HG03159 (cell line): ENCODE measurements at regions not wholly inside any gene's neighbourhood (a gene's known extent, or its start where the extent isn't known, plus 50 kb on each side); places are given as distances from the start of the nearest gene placed in this dataset.
"Not testable (repeated sequence)": the region's sequence is repeated elsewhere in the genome, so short reads cannot be mapped to it uniquely, and the experiment has no call there.

ENCODE experiments used
- ATAC-seq: cut with Tn5 transposase; IDR thresholded peaks from one replicate; pipeline ENCODE4 v1.9.1; 2021; ENCODE audit warnings: mild to moderate bottlenecking, moderate library complexity; ENCODE audit not compliant: unreplicated experiment

DNA sequence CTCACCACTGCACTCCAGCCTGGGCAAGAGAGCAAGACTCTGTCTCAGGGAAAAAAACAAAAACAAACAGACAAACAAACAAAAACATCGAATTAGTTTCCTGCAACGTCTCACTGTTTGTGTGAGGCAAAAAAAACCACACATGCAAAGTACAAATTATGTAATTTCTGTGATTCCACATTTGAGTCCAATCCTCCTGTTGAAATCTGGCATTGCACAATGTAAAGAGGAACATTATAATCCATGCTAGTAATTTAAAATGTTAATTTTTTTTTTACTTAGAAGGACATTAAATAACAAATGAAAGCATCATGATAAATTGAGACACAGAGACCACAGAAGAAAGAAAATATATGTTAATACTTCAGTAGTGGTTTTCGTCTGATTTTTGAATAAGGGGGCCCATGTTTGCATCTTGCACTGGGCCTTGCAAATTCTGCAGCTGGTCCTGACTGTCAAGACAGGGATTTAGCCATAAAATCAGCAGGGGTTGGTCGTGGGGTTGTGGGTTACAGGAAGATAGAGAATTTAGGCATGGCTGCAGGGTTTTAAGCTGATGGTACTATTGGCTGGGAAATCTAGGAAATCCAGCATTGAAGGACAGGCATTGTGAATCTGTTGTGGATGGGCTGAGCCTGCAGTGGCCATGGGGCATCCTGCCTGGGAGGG, 102.6 kb upstream of the ALDH3B2 start:
- ATAC-seq, result no peak

DNA sequence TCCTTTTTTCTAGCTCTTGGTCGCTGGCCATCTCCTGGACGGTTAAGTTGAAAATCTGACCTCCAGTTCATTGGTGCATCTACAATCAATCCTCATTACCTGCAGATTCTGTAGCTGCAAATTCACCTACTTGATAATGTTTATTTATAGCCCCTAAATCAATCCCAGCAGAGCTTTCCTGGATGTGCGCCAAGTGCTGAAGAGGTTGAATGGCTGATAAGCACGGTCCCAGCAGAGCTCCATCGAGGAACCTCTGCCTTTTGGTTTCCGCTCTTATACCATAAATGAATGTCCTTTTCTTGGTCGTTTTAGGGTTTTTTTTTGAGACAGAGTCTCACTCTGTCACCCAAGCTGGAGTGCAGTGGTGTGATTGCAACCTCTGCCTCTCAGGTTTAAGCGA, 99.8 kb upstream of the ALDH3B2 start:
- ATAC-seq, result not testable (repeated sequence)

DNA sequence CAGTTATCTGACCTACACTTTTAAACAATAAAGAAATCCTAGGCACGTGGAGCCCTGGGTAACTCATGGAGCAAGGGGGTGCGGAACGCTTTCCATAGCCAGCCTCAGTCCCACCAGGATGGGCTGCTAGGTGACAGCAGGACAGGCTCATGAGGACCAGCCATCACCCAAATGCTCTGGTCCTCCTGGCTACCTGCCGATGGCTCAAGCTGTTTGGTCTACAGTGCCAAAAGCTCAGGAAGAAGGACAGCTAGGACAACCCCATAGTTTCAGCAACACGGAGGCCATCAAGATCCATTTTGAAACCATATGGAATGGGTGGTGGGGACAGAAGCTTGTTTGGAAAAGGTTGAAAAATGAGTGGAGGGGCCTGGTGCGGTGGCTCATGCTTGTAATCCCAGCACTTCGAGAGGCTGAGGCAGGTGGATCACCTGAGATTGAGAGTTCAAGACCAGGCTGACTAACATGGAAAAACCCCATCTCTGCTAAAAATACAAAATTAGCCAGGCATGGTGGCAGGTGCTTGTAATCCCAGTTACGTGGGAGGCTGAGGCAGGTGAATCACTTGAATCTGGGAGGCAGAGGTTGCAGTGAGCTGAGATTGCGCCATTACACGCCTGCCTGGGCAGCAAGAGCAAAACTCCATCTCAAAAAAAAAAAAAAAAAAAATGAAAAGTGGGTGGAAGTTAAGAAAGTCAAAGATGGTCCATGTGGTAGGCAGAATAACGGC, 93.7 kb upstream of the ALDH3B2 start:
- not testable (repeated sequence) for ATAC-seq

DNA sequence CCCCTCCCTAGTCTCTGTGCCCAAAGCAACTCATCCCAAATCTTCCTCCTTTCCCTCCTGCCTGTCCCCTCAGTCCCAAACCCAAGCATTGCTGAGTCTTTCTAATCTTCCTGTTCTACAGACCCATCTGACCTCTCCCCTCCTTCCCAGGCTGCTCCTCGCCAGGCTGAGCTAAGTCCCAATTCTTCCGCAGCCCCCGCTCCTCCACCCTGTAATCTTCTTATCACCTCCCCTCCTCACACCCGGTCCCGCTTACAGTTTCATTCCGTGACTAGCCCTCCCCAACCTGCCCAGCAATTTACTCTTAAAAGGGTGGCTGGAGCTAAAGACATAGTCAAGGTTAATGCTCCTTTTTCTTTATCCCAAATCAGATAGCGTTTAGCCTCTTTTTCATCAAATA, 86.8 kb upstream of the ALDH3B2 start:
- ATAC-seq, result not testable (repeated sequence)

DNA sequence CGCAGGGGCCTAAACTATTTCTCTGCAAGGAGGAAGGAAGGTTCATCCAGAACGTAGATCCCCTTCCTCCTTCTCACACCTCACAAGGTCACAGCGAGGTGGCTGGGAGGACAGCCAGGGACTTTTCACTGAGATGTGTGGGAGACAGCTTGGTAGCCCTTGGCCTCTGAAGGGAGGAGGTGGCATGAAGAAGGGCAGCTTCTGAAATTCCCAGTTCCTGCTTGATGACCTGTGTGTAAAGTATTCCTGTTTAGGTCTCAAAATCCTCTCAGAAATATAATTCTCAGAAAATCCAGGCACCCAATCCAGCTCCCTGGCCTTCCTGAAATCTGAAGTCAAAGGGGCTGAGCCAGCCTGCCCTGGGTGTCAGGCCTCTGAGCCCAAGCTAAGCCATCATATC, 84.9 kb upstream of the ALDH3B2 start:
- not testable (repeated sequence) for ATAC-seq

DNA sequence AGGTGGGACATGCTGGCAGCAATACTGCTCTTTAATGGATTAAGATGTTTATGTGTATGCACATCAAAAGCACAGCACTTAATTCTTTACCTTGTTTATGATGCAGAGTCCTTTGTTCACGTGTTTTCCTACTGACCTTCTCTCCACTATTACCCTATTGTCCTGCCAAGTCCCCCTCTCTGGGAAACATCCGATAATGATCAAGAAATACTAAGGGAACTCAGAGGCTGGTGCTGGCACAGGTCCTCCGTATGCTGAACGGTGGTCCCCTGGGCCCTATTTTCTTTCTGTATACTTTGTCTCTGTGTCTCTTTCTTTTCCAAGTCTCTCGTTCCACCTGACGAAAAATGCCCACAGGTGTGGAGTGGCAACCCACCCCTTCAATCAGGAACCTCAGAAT, 84.0 kb upstream of the ALDH3B2 start:
- ATAC-seq, result not testable (repeated sequence)

DNA sequence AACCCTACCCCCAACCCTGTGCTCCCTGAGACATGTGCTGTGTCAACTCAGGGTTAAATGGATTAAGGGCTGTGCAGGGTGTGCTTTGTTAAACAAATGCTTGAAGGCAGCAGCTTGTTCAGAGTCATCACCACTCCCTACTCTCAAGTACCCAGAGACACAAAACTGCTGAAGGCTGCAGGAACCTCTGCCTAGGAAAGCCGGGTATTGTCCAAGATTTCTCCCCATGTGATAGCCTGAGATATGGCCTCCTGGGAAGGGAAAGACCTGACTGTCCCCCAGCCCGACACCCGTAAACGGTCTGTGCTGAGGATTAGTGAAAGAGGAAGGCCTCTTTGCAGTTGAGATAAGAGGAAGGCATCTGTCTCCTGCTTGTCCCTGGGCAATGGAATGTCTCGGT, 83.6 kb upstream of the ALDH3B2 start:
- ATAC-seq, result not testable (repeated sequence)

DNA sequence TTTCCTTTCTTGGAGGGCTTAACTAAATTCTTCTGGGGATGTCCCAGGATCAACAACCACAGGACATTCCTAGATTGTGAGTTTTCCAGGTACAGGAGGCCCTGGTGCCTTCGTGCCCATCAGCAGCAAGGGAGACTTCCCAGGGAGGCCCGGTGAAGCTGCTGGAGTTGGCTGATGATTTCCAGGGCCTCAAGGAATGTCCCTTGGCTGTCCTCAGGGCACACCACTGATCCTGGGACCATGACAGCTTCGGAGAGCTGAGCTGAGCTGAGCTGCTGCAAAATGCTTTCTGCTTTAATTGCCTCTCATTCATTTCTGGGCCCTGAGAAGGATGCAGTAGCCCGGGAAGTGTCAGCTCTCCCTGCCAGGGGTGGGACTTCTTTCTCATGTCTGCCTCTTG, 79.4 kb upstream of the ALDH3B2 start:
- not testable (repeated sequence) for ATAC-seq

DNA sequence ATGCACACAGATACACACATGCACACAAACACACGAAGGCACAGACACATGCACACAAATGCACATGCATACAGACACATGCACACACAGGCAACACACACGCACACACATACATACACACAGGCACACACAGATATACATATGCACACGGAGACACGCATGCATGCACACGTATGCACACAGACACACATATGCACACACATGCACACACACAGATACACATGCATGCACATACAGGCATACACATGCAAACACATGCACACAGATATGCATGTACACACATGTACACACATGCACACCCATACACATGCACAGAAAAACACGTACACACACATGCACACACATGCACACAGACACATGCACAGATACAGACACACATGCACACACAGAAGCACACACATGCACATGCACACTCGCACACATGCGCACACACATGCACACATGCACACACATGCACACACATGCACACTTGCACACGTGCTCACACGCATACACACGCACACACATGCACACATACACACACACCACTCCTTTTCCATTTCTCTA, 70.8 kb upstream of the ALDH3B2 start:
- no peak for ATAC-seq

DNA sequence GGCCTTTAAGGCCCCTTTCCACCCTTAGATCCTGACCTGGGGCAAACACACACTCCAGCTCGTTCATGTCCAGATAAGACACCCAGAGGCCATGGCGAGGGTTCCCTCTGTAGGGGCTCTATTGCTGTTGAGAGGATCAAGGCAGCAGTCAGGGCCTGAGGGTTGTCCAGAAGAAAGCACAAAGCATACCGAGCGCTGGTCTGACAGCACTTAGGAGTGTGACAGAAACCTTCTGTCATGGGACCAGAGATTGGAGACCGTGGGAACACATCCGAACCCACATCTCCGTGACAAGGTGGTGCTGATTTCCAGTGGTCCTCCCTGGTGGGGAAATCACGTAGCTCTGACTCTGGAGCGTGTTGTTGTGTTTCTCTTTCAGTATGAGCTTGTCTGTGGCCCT, 69.8 kb upstream of the ALDH3B2 start:
- not testable (repeated sequence) for ATAC-seq

DNA sequence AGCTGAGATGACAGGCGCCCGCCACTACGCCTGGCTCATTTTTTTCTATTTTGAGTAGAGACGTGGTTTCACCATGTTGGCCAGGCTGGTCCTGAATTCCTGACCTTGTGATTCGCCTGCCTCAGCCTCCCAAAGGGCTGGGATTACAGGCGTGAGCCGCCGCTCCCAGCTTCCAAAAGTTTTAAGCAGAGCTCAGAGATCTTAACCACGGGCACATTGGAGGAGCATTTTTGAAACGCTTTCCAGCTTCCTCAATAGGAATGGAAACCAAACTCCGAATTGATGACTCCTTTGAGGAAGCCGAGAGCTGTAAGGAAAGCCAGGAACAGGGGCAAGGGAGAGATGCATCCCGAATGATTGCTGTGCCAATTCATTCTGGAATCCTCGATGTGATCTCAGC, 63.8 kb upstream of the ALDH3B2 start:
- not testable (repeated sequence) for ATAC-seq

DNA sequence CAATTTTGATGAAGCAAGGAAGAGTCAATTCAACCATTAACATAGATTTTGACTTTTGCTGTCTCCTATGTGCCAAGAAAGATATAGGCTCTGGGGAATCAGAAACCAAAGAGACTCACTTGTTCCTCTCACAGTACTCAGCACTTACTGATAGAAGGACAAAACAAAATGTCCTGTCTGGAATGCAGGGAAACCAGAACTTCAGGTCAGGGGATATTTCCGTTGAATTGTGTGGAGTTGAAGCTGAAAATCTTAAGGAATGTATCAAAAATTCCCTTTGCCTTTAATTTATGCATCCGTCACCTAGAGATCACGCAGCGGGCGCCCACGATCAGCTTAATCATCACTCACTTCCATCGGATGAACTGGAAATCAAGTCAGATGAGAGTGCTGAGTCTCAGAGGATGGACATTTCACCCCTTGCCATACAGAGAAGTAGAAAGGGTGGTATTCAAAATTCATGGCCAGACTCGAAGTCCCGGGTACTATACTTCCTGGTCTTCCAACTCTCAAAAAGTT, 63.2 kb upstream of the ALDH3B2 start:
- not testable (repeated sequence) for ATAC-seq

DNA sequence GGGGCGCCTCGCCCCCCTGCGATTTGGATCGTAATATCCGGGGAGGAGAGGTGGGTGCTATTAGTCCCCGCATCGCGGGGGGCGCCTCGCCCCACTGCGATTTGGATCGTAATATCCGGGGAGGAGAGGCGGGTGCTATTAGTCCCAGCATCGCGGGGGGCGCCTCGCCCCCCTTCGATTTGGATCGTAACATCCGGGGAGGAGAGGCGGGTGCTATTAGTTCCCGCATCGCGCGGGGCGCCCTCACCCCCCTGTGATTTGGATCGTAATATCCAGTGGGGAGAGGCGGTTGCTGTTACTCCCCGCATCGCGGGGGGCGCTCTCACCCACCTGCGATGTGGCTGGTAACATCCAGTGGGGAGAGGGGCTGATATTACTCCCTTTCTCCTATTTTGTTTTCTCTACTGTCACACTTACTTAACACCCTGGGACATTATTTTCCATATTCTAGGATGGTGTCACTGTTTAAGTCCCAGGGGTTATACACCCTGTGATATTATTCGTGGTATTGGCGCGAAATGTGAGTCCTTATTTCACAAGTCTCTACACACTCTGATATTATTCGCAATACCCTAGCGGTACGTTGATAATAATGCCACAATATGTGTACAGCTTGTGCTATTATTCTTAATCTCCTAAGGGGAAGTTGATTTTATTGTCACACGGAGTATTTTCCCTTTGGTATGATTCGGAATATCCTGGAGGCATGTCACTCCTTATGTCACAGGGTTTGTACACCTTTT, 57.8 kb upstream of the ALDH3B2 start:
- ATAC-seq, result no peak

DNA sequence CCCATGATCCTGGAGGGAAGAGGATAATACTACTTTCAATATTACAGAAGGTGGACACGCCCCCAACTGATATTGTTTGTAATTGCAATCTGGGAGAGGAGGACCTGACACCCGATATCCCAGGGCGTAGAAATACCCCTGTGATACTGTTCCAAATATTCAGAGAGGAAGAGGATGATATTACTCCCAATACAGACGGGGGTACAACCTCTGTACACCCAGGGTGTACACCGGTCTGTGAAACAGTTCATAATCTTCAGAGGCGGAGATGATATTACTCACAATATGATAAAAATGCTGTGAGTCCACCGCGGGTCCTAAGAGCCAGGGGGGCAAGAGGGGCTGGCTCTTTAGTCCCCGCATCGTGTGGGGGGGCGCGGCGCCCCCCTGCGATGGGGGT, 57.2 kb upstream of the ALDH3B2 start:
- no peak for ATAC-seq

DNA sequence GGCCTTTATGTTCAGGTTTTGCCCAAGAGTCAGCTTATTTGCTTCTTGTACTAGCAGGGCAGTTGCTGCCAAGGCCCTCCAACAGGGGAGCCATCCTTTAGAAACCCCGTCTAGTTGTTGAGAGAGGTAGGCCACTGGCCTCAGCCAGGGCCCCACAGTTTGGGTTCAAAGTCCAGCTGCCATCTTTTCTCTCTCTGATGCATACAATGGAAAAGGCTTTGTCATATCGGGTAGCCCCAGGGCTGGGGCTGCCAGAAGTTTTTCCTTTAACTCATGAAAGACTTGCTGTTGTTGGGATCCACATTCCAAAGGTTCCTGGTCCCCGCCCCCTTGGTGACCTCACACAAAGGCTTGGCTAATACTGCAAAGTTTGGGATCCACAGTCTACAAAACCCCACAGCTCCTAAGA, 53.7 kb upstream of the ALDH3B2 start:
- not testable (repeated sequence) for ATAC-seq

DNA sequence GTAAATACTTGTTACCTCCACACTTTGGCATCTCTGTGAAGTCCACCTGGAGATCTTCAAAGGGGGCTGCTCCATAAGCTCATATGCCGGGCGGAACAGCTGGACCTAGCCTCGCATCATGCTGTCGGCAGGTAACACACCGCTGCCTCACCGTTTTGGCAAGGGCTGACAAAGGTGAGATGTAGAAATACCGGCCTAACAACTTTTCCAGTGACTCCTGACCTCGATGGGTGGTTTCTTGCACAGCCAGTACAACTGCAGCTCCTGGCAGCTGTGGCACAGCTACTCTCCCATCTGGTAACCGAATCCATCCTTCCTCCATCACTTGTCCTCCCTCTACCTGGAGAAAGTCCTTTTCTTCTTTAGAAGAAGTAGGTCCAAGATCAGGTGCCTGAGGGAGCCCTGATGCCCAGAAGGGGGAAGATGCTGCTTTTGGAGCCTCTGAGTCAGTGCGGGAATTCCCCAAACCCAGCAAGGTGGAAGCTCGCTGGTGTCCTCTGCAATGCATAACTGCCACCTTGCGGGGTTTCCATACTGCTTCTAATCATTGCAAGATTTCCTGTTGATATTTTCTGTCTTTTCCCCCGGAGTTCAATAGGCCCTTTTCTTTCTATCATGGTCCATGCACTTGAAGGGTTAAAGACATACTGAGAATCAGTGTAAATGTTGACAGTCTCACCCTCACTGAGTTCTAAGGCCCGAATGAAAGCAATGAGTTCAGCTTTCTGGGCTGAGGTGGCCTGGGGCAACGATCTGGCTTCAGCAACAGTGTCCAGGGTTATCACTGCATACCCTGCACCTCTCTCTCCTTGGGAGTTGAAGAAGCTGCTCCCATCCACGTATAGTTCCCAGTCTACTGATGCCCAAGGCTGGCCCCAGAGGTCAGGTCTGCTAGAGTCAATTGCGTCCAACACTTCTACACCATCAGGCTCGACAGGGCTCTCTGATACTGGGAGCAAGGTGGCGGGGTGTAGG, 52.9 kb upstream of the ALDH3B2 start:
- ATAC-seq, result not testable (repeated sequence)
